Dermis blood vessel endothelial cell (primary cell): ENCODE measurements at regions not wholly inside any gene's neighbourhood (a gene's known extent, or its start where the extent isn't known, plus 50 kb on each side); places are given as distances from the start of the nearest gene placed in this dataset.
"Not testable (repeated sequence)": the region's sequence is repeated elsewhere in the genome, so short reads cannot be mapped to it uniquely, and the experiment has no call there.

ENCODE experiments used
- DNase-seq: peaks from one replicate; pipeline ENCODE4 v3.0.0; 2010

DNA sequence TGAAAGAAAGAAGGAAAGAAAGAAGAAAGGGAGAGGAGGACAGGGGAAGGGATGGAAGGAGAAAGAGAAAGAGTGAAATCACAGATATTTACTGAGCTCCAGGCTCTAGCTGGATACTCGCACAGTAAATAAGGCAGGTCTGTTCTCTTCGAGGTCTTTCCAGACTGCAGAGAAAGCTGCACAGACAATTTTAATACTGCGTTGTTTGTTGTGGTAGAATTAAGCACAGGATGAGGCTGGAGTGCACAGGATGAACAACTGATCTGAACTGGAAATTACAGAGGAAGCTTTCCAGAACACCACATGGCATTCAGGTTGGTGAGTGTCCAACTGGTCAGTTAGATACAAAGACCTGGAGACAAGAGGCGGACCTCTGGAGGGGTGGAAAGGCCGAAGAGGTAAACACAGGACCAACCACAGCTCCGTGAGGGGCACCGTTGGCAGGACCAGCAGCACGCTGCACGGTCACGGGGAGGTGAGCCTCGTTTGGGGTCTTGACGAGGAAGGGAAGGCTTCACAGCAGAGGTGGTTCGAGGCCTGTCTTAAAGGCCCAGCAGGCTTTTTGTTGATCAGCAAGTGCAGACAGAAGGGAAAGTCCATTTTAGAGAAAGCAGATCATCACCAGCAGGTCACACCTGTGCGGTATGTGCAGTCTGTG lies 121.7 kb downstream of the ATP6V0E2 start:
- DNase-seq = not testable (repeated sequence)

DNA sequence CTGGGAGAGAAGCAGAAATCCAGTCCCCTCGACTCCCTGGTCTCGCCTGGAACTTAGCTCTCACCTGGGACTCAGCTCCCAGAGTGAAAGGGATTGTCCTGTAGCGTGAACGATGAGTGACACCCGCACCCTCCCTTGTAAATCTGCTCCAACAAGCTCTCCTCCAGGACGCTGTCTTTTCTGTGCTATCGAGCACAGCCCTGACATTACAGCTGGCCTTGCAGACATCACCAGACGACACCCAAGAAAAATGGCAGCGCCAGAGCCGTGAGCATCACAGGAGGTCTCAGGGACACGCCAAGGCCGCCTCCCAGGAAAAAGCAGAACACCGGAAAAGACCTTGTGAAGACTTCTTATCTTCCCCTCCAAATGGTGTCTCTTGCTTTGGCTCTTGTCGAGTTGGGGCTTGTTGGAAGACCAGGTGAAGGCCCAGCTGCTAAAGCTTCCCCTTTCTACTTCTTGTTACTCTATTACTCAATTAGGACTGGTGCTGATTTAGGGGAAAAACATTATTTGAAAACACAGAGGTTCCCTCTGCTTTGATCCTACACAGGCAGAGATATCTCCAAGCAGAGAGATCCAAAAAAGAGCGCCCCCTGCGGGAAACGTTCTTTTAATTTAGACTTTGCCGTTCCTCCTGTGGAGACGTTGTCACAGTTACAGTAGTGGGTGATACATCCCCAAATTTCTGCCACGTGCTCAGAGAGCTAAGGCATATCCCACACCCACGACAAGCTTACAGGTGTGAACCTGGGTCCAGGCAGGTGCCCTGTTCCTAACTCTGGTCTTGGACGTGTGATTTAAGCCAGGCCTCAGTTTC lies 127.2 kb downstream of the ATP6V0E2 start:
- peak; percentile 3 for DNase-seq

DNA sequence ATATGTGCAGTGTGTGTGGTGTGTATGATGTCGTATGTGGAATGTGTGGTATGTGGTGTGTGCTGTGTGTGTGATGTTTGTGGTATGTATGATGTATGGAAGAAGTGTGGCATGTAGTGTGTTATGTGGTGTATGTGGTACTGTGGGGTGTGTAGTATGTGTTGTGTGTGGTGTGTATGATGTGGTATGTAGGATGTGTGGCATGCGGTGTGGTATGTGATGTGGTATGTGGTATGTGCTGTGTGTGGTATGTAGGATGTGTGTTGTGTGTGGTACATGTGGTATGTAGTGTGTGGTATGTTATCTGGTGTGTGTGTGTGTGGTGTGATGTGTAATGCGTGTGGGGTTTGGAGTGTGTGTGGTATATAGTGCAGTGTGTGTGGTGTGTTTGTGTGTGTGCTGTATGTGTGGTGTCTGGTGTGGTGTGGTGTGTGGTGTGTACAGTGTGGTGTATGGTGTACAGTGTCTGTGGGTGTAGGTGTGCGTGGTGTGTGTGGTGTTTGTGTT lies 129.6 kb downstream of the ATP6V0E2 start:
- DNase-seq = no peak

DNA sequence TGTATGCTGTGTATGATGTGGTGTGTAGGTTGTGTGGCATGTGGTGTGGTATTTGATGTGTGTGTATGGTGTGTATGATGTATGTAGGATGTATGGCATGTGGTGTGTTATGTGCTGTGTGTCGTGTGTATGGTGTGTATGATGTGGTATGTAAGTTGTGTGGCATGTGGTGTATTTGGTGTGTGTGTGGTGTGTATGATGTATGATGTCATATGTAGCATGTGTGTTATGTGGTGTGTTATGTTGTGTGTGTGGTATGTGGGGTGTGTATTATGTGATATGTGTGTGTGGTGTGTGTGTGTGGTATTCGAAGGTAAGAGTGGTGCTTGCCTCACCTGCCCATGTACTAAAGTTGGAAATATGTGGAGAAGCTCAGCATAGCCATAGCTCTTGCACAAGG lies 130.2 kb downstream of the ATP6V0E2 start:
- not testable (repeated sequence) for DNase-seq

DNA sequence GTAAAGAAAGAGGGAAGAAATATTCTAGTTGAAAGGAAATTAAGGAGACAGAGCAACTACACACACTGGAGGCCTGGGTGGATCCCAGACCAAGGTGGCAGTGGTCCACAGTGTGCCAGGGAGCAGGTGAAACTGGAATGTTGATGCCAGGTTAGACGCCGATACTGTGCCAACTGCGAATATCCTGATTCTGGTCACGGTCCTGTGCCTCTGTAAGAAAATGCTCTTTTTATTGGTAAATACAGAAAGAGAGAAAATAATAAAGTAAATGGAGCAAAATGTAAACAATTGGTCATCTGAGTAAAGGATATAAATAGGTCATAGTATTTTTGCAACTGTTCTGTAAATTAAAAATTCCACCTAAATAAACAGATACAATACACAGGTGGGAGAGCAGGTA lies 131.1 kb downstream of the ATP6V0E2 start:
- not testable (repeated sequence) for DNase-seq

DNA sequence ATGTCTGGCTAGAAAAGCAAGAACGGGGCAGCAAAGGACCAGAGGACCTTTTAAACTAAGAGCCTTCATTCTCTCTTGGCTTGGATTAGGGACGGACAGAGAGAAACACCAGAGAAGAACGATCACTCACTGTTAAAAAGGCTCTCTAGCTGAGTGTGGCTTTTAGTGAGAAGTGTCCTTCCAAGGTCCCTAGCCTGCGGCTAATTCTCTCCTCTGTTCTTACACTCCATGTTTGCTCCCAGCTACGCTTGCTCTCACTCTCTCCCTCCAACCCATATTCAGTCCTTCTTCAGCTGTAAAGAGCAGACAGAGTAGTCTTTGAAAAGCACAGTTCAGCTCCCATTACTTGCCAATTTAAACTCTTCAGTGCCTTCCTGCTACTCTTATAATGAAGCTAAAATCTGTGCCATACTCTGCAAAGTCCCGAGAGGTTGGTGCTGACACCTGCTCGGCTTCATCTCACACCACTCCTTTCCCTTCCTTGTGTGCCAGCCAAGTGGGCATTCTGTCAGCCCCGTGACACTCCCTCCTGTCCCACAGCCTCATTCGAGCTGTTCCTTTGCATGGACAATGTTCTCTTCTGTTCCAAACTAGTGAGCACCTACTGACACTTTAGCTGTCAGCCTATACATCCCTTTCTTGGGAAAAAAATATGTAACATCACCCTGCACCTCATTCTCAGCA lies 136.0 kb downstream of the ATP6V0E2 start:
- DNase-seq = not testable (repeated sequence)

DNA sequence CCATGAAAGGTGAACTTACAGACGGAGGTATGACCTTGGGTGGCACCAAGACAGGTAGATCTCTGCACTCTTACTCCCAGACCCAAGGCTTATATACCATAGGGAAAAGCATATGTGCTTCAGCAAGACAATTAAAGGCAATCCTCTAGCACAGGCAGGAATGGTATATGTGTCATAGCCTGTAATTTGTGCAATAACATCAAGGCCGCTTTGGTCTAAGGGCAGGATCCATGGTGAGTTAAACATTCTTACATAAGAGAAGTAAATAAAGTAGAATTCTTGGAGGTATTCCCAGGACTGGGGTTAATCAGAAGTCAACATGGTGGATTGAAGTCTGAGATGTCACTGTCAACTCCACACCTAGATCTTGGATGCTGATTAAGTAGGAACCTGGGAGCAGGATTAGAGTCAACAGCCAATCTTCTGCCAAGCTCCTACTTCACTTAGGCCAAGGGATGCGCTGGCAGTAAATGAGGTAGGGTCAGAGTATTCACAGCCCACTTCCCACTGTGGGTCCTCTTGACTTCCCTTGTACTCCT lies 143.0 kb downstream of the ATP6V0E2 start:
- DNase-seq = not testable (repeated sequence)

DNA sequence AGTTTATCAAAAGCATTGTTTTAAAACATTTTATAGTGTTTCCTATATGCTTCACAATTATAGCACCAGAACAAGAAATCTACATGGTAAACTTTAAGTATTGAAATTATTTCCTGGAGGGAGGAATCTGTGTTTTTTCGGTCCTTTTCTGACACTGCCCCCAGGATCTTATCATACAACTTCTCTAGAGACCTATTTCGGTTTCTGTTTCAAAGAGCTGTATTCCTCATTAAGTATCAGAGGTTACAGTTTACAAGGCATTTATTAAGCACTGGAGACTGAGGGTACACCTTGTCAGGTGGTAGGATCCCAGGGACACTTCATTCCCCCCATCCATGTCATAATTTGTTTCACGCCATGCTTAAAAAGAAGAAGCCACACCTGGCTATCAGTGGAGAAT lies 146.4 kb downstream of the ATP6V0E2 start:
- not testable (repeated sequence) for DNase-seq

DNA sequence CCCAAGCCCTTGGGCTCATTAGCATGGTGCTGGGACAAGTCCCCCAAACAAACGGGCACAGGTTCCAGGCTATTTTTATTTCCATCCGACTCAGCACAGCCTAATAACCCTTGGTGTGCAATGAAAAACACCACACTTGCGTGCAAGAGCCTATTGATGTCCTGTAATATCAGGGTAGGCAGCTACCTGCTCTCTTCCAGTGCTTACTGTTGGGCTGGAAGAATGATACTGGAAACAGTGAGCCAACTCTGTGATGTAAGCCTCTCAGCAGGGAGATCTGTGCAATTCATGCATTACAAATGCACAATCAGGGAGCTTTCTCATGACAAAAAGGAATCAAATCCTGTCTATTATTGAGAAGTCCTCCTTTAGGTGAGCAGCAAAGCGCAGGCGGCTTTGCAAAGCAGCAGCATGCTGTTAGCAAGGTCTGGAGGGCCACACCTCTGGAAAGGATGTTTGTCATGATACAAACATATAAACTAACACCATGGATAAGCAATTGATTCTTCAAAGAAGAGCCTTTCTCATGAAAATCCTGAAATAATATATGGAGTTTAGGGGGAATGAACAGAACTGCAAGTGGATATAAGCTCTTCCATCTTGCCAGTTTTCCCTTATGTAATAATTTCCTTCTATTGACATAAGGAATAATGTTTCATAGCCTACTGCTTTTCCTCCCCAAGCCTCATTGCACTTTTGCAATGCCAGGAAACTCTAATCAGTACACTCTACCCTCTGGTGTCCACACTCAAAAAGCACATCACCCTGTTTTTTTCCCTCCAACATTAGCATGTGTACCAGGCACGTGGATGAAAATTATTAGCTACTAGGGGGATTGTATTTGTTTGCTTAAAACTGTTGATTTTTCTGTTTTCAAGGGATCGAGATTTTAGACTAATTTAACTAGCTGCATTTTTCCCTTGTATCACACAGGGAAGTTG lies 151.1 kb downstream of the ATP6V0E2 start:
- DNase-seq = not testable (repeated sequence)

DNA sequence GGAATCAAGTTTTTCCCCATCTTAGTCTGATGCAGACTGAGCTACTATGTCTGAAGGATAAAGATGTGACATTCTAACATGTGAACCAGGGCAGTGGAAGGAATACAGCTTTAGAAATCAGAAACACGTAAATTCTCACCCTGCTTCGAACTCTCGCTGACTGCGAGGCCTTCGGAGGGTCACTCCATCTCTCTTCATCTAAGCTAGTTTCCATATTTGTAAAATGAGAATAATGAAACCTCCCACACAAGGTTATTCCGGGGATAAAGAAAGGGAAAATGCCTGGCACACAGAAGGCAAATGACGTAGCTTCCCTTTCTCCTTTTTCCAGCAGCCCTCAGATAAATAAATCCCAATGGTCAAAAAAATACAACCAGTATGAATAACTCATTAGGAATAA lies 152.0 kb downstream of the ATP6V0E2 start:
- not testable (repeated sequence) for DNase-seq

DNA sequence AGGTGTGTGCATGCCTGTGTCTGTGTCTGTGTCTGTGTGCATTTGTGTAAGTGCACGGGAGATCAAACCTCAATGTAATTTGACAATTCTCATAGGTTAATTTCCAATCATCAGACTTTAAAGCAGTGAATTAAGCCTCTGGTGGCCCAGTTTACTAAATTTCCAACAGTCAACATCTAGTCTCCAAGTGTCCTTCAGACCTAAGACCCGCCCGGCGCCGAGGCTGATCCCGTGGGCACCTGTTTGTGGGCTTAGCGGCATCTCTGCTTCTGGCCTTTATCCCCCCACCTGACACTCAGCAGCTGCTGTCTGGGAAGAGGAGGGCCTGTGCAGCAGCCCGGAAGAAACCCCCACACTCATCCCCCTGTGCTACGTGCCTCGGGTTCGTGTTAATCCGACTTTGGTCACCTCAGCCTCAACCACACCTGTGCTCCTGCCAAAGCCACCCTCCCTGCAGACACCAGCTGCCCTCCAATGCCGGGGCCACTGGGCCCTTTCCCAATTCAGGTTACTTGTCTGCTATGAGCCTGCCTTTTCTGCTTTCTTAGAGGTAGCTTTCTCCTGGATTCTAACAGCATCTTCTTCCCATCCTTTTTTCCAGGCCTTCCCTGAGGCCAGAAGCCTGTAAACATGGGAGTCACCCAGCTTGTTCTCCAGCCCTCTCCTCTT lies 154.7 kb downstream of the ATP6V0E2 start:
- DNase-seq = not testable (repeated sequence)

DNA sequence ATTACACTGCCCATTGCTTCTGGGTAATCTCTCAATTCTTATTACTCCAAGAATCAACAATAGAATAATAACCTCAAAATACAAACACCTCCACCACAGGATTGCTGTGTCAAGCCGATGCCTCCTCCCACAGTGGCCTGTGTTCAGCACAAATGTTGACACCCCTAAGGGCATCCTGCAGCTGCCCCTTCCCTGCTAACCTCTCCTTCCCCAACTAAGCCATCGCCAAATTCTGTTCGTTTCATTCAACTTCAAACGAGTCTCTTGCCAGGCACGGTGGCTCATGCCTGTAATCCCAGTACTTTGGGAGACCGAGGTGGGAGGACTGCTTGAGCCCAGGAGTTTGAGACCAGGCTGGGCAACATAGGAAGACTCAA lies 155.2 kb downstream of the ATP6V0E2 start:
- DNase-seq = not testable (repeated sequence)

DNA sequence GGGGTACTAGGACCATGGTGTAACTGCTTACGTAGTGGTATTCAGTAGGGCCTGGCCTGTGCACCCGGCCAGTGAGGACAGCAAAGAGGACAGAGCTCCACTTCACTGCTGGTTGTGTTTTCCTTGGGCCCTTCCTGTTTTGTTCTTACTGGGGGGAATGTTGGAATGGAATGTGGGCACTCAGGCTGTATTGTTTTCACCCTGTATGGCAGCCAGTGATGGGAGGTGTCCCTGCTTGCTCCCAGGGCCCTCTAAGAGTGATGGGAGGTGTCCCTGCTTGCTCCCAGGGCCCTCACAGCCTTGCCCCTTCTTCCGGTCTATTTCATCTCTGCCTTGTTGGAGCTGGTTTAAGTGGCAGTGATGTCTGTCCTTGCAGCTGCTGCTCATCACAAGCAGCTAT lies 158.0 kb downstream of the ATP6V0E2 start:
- DNase-seq = not testable (repeated sequence)

DNA sequence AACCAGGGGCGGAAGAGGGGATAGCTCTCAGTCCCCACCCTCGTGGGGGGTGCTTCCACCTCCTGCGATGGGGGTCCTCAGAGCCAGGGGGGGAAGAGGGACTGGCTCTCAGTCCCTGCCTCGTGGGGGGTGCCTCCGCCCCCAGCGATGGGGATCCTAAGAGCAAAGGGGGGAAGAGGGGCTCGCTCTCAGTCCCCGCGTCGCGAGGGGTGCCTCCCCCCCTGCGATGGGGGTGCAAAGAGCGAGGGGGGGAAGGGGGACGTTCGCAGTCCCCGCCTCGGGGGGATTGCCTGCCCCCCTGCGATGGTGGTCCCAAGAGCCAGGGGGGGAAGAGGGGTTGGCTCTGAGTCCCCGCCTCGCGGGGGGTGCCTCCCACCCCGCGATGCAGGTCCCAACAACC lies 159.9 kb downstream of the ATP6V0E2 start:
- DNase-seq = not testable (repeated sequence)

DNA sequence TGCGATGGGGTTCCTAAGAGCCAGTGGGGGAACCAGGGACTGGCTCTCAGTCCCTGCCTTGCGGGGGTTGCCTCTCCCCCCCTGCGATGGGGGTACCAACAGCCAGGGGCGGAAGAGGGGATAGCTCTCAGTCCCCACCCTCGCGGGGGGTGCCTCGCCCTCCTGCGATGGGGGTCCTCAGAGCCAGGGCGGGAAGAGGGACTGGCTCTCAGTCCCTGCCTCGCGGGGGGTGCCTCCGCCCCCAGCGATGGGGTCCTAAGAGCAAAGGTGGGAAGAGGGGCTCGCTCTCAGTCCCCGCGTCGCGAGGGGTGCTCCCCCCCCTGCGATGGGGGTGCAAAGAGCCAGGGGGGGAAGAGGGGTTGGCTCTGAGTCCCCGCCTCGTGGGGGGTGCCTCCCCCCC lies 162.0 kb downstream of the ATP6V0E2 start:
- DNase-seq = not testable (repeated sequence)

DNA sequence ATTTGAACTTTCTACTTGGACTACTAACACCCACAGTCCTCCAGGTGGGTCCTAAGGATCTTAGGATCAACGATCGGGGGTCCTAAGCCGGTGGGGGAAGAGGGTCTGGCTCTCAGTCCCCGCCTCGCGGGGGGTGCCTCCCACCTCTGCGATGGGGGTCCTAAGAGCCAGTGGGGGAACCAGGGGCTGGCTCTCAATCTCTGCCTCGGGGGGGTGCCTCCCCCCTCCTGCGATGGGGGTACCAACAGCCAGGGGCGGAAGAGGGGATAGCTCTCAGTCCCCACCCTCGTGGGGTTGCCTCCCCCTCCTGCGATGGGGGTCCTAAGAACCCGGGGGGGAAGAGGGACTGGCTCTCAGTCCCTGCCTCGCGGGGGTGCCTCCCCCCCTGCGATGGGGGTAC lies 165.3 kb downstream of the ATP6V0E2 start:
- not testable (repeated sequence) for DNase-seq

DNA sequence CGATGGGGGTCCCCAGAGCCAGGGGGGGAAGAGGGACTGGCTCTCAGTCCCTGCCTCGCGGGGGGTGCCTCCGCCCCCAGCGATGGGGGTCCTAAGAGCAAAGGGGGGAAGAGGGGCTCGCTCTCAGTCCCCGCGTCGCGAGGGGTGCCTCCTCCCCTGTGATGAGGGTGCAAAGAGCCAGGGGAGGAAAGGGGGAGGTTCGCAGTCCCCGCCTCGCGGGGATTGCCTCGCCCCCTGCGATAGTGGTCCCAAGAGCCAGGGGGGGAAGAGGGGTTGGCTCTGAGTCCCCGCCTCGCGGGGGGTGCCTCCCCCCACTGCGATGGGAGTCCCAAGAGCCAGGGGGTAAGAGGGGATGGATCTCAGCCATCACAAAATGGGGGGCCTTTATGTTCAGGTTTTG lies 168.5 kb downstream of the ATP6V0E2 start:
- not testable (repeated sequence) for DNase-seq

DNA sequence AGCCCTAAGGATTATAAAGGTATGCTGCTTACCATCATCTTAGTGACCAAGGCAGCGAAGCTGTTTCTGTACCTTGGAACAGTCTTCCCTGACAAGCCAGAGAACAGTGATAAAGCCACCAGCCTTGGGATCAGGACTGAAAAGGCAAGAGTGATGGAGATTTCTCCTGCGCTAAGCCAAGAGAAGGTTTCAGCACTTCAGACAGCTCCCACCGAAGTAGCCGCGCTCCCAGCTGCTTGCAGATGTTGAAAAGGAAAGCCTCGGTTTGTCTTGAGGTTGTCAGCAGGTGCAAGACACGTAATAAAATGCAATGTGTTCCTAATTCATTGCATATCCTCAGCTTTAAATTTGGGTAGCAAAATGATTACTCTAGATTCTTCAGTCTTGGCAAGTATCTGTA lies 171.0 kb downstream of the ATP6V0E2 start:
- peak; percentile 51 for DNase-seq

DNA sequence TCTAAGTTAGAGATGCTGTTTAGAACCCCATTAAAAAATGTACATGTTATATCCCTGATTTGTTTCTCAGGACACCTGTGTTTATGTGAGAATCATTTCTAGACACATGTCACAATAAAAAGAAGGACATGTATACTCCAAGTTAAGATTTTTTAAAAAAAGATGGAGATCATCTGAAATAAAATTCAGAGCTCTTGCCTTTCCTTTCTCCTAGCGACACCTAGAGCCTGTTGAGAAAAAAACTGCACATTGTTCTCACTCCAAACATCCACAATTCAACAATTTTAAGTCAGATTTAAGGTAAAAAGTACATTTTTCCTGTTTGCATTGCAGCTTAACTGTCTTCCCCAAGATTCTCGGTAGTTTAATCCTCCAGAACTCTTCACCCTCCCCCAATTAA lies 171.8 kb downstream of the ATP6V0E2 start:
- DNase-seq = not testable (repeated sequence)

DNA sequence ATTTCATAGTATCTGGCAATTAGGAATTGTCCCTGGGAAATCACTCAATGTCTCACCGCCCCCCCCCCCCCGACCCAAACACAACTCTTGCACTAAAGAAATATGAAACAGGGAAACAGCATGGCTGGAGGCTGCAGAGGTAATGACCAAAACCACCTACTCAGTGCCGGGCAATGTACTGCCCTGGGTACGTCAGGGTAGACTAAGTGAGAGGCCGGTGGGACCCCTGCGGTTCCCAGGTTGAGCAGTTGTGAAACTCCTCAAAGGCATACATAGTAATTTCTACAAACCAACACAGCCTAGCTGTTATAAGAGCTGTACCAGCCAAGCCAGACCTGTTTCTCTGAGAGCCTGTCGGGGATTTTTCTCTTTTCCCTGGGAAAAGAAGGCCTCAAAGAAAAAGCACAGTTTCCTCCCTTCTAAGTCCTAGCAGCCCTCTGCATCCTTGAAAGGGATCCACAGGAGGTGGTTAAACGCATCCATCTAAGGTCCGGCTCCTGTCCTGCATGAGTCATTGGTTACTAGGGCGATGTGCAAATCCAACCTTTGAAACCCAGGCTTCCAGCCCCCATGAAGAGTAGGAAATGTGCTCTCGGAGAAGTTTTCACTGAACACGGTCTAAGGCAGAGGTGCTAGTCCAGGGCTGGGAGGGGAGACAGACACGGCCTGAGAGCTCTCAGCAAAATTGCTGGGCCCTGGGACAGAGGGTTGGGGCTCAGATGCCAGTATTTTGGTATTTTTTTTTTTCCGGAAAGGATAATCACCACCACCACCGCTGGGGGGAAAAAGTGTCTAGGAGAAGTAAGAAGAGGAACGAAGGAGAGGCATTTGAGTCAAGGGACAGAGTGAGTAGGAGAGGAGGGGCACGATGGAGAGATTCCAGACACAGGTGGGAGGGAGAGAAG lies 172.8 kb downstream of the ATP6V0E2 start:
- DNase-seq = not testable (repeated sequence)
